NCI-H748 treated with DMSO at 0.1 percent for 48 hours (cell line): ENCODE measurements at regions not wholly inside any gene's neighbourhood (a gene's known extent, or its start where the extent isn't known, plus 50 kb on each side); places are given as distances from the start of the nearest gene placed in this dataset.
"Not testable (repeated sequence)": the region's sequence is repeated elsewhere in the genome, so short reads cannot be mapped to it uniquely, and the experiment has no call there.

ENCODE experiments used
- DNase-seq: peaks from one replicate; lab custom pipeline; 2025; lab: John Stamatoyannopoulos, UW

GRCh38 chr20:40893610-40894236, 134.9 kb upstream of the TOP1 start:
- no peak for DNase-seq

- no peak for DNase-seq
Measured at GRCh38 chr20:40894237-40894630, 134.4 kb upstream of the TOP1 start.

- no peak for DNase-seq
Measured at GRCh38 chr20:40895182-40895581, 133.4 kb upstream of the TOP1 start.

GRCh38 chr20:40896814-40897700, 131.6 kb upstream of the TOP1 start:
- no peak for DNase-seq

- no peak for DNase-seq
Measured at GRCh38 chr20:40899344-40899743, 129.3 kb upstream of the TOP1 start.

GRCh38 chr20:40900666-40901215, 127.9 kb upstream of the TOP1 start:
- DNase-seq, result no peak

- DNase-seq, result no peak
Measured at GRCh38 chr20:40902661-40903060, 126.0 kb upstream of the TOP1 start.

GRCh38 chr20:40908309-40908708, 120.3 kb upstream of the TOP1 start:
- no peak for DNase-seq

GRCh38 chr20:40909489-40909888, 119.1 kb upstream of the TOP1 start:
- not testable (repeated sequence) for DNase-seq

- not testable (repeated sequence) for DNase-seq
Measured at GRCh38 chr20:40910436-40910835, 118.2 kb upstream of the TOP1 start.

- DNase-seq, result not testable (repeated sequence)
Measured at GRCh38 chr20:40911152-40911551, 117.5 kb upstream of the TOP1 start.

- no peak for DNase-seq
Measured at GRCh38 chr20:40913224-40914185, 115.1 kb upstream of the TOP1 start.

- no peak for DNase-seq
Measured at GRCh38 chr20:40915756-40916155, 112.9 kb upstream of the TOP1 start.

- no peak for DNase-seq
Measured at GRCh38 chr20:40916276-40916675, 112.3 kb upstream of the TOP1 start.

- no peak for DNase-seq
Measured at GRCh38 chr20:40920291-40920690, 108.3 kb upstream of the TOP1 start.

GRCh38 chr20:40922865-40923264, 105.8 kb upstream of the TOP1 start:
- DNase-seq, result no peak

GRCh38 chr20:40925829-40926510, 102.7 kb upstream of the TOP1 start:
- no peak for DNase-seq

- DNase-seq, result no peak
Measured at GRCh38 chr20:40926928-40927327, 101.7 kb upstream of the TOP1 start.

- DNase-seq, result no peak
Measured at GRCh38 chr20:40930561-40930960, 98.1 kb upstream of the TOP1 start.

- DNase-seq, result no peak
Measured at GRCh38 chr20:40931410-40932044, 97.1 kb upstream of the TOP1 start.

- no peak for DNase-seq
Measured at GRCh38 chr20:40932436-40932835, 96.2 kb upstream of the TOP1 start.
